ENCODE measurements at regions not wholly inside any gene's neighbourhood (a gene's known extent, or its start where the extent isn't known, plus 50 kb on each side); places are given as distances from the start of the nearest gene placed in this dataset.

GRCh38 chr6:48325701-48326100, 214.7 kb upstream of the PTCHD4 start:
- Histone ChIP-seq H3K9me3 (ENCODE audit: insufficient read depth, low read length) (no peaks in the 10 kb centered on the region), H3K4me3 (ENCODE audit: insufficient read depth, low read length, poor library complexity, severe bottlenecking) (no peak overlapping the region), H3K79me2 (ENCODE audit: insufficient read depth, low read length) (no peaks in the 10 kb centered on the region), H3K4me2 (ENCODE audit: low read depth, low read length, poor library complexity, severe bottlenecking) (no peak overlapping the region), H3K9ac (ENCODE audit: low read length) (no peak overlapping the region), H2AFZ (ENCODE audit: low read depth, low read length, severe bottlenecking) (no peak overlapping the region), H3K27me3 (ENCODE audit: low read length) (no peaks in the 10 kb centered on the region), H3K9me2 (replicated peaks; ENCODE audit: insufficient read depth, low read length) (no peaks in the 10 kb centered on the region), H3F3A (ENCODE audit: insufficient read depth) (no peaks in the 10 kb centered on the region), H4K20me1 (ENCODE audit: low read depth, low read length) (no peaks in the 10 kb centered on the region), H3K27ac (ENCODE audit: low read depth, low read length) (no peak overlapping the region), H3K36me3 (ENCODE audit: low read length) (no peaks in the 10 kb centered on the region)
- TF ChIP-seq EZH2phosphoT487 (conservative IDR thresholded peaks at IDR 0.05; ENCODE audit: low read length) (no peak), CTCF (IDR thresholded peaks at IDR 0.05; ENCODE audit: insufficient read depth, low read length, poor library complexity, severe bottlenecking) (no peak)

- H3K4me3 ChIP-seq (ENCODE audit: insufficient read depth, low read length, poor library complexity, severe bottlenecking) = no peak overlapping the region
- no peaks in the 10 kb centered on the region for H4K20me1 ChIP-seq (ENCODE audit: low read depth, low read length)
- no peaks in the 10 kb centered on the region for H3K79me2 ChIP-seq (ENCODE audit: insufficient read depth, low read length)
- TF ChIP-seq CTCF (IDR thresholded peaks at IDR 0.05; ENCODE audit: insufficient read depth, low read length, poor library complexity, severe bottlenecking) (no peak), EZH2phosphoT487 (conservative IDR thresholded peaks at IDR 0.05; ENCODE audit: low read length) (no peak)
- no peak overlapping the region for H2AFZ ChIP-seq (ENCODE audit: low read depth, low read length, severe bottlenecking)
- no peak overlapping the region for H3K9ac ChIP-seq (ENCODE audit: low read length)
- no peaks in the 10 kb centered on the region for H3F3A ChIP-seq (ENCODE audit: insufficient read depth)
- no peak overlapping the region for H3K27ac ChIP-seq (ENCODE audit: low read depth, low read length)
- H3K36me3 ChIP-seq (ENCODE audit: low read length) = no peaks in the 10 kb centered on the region
- no peak overlapping the region for H3K4me2 ChIP-seq (ENCODE audit: low read depth, low read length, poor library complexity, severe bottlenecking)
- H3K9me3 ChIP-seq (ENCODE audit: insufficient read depth, low read length) = no peaks in the 10 kb centered on the region
- H3K27me3 ChIP-seq (ENCODE audit: low read length) = no peaks in the 10 kb centered on the region
- no peaks in the 10 kb centered on the region for H3K9me2 ChIP-seq (replicated peaks; ENCODE audit: insufficient read depth, low read length)
Measured at GRCh38 chr6:48318670-48319069, 207.7 kb upstream of the PTCHD4 start.

GRCh38 chr6:48315915-48316314, 204.9 kb upstream of the PTCHD4 start:
- no peaks in the 10 kb centered on the region for H3K79me2 ChIP-seq (ENCODE audit: insufficient read depth, low read length)
- no peaks in the 10 kb centered on the region for H3K9me2 ChIP-seq (replicated peaks; ENCODE audit: insufficient read depth, low read length)
- no peak overlapping the region for H2AFZ ChIP-seq (ENCODE audit: low read depth, low read length, severe bottlenecking)
- no peaks in the 10 kb centered on the region for H3F3A ChIP-seq (ENCODE audit: insufficient read depth)
- H3K9ac ChIP-seq (ENCODE audit: low read length) = no peak overlapping the region
- H3K27ac ChIP-seq (ENCODE audit: low read depth, low read length) = no peak overlapping the region
- no peaks in the 10 kb centered on the region for H3K36me3 ChIP-seq (ENCODE audit: low read length)
- no peaks in the 10 kb centered on the region for H3K9me3 ChIP-seq (ENCODE audit: insufficient read depth, low read length)
- no peaks in the 10 kb centered on the region for H4K20me1 ChIP-seq (ENCODE audit: low read depth, low read length)
- no peak overlapping the region for H3K4me3 ChIP-seq (ENCODE audit: insufficient read depth, low read length, poor library complexity, severe bottlenecking)
- H3K27me3 ChIP-seq (ENCODE audit: low read length) = no peaks in the 10 kb centered on the region
- no peak overlapping the region for H3K4me2 ChIP-seq (ENCODE audit: low read depth, low read length, poor library complexity, severe bottlenecking)
- TF ChIP-seq EZH2phosphoT487 (conservative IDR thresholded peaks at IDR 0.05; ENCODE audit: low read length) (no peak), CTCF (IDR thresholded peaks at IDR 0.05; ENCODE audit: insufficient read depth, low read length, poor library complexity, severe bottlenecking) (no peak)
